ENCODE measurements at regions not wholly inside any gene's neighbourhood (a gene's known extent, or its start where the extent isn't known, plus 50 kb on each side); places are given as distances from the start of the nearest gene placed in this dataset.
"Not testable (repeated sequence)": the region's sequence is repeated elsewhere in the genome, so short reads cannot be mapped to it uniquely, and the experiment has no call there.

DNA sequence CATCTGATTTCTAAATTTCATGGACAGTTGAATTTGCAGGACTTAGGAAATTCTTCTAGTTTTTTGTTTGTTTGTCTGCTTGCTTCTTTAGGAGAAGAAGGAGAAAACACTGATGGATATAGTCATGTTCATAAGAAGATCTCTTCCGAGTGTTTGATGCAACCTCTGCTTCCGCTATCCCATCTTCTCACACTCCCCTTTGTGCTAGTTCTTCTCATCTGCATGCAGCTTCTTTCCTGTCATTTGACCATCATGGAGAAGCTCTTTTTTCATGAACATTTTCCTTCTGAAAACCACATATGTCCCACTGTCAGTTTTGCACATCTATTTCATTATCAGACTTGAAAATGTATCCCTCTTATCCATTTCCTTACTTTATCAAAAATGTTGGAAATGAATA is 346.9 kb upstream of the PRKCQ start:
- DNase-seq (ENCODE audit: low read depth in 2 of 2): no peak

DNA sequence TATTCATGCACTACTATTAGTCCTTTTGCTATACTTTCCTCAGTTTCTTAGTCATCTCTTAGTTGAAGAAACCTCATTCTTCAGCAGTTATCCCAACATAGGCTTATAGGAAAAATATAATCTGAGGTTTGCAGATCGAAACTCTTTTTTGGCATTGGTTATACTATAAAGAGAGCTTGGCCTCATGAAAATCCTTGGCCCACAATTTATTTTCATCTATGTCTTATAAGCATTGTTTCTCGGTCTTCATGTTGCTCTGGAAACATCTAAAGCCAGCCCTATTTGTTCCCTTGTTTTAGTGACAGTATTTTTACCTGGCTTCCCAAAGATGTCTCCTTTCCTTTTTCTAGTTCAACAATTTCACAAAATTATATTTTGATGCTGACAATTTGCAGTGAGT is 345.1 kb upstream of the PRKCQ start:
- DNase-seq (ENCODE audit: low read depth in 2 of 2): no peak

DNA sequence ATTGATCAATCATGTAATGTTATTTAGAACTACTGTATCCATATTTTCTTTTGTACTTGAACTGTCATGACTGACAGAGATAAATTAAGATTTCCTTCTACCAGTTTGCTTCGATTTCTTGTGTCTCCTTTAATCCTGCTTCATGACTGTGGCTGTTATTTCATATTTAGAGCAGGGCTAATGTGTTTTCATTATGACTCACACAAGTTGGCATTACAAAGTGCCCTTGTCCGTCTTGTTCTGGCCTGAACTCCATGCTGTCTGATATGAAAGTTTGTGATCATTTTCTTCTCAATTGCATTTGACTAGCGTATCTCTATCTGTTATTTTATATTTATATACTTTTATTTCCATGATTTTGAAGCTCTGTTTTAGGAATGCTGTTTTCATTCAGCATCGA is 344.1 kb upstream of the PRKCQ start:
- DNase-seq (ENCODE audit: low read depth in 2 of 2): no peak

DNA sequence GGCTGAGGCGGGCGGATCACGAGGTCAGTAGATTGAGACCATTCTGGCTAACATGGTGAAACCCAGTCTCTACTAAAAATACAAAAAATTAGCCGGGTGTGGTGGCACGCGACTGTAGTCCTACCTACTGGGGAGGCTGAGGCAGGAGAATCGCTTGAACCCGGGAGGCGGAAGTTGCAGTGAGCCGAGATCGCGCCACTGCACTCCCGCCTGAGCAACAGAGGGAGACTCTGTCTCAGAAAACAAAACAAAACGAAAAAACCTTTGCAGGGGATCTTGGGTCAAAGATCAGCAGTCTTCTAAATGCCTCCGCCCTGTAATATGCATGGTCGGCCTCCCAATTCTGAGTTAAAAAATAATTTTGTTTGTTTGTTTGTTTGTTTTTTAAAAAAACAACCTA is 340.9 kb upstream of the PRKCQ start:
- not testable (repeated sequence) for DNase-seq (ENCODE audit: low read depth in 2 of 2)

DNA sequence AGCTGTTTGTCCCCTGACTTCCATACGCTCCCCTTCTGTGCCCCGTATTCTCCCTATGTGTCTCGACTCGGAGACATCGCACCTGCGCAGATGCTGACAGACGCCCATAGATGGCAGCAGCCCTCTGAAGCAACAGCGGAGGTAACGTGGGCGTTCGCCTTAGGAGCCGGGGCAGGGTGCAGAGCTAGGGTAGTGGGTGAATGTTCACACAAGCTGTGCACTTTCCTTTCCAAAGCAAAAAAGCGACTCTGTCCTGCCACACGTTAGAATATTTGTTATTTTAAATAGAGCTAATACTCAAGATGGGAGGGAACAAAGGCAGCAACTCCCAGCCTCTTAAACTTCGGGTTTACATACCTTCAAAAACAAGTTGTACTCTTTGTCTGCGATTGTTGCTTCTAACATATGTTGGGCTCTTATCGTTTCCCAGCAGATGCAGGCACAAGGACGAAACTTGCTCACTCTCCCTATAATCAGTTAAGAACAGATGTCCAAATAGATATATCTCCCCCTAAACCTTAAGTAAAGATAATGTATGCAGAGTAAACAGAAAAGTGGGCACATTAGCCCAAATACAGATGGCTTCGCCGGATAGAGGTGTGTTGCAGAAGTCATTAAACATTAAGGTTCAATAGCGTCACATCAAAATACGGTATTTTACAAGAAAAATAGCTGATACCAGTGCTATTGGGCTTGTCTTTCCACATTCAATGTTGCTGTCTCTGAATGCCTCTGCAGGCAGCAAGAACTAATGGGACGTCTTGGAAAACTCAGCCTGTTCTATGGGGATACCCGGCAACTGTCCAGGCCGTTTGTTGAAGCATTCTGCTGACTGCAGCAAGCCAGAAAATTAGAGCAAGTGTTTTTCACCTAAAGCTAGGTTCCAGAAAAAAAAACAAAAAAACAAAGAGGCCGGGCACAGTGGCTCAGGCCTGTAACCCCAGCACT is 340.3 kb upstream of the PRKCQ start:
- DNase-seq (ENCODE audit: low read depth in 2 of 2): peak; percentile 41 to 63

DNA sequence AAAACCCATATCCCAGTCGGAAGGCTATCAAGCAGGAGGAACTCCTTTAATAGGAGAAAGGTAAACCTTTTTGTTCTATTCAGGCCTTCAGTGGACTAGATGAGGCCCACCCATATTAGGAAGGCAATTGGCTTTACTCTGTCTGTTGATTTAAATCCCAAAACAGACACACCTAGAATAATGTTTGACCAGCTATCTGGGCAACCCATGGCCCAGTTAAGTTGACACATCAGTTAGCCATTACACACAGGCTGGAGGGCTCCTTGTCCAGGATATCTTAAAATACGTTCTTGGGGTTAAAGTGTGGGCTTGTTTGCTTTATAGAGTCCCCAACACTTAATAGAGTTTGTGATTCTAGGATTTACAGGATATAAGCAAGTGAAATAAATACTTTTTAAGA is 339.0 kb upstream of the PRKCQ start:
- no peak for DNase-seq (ENCODE audit: low read depth in 2 of 2)

DNA sequence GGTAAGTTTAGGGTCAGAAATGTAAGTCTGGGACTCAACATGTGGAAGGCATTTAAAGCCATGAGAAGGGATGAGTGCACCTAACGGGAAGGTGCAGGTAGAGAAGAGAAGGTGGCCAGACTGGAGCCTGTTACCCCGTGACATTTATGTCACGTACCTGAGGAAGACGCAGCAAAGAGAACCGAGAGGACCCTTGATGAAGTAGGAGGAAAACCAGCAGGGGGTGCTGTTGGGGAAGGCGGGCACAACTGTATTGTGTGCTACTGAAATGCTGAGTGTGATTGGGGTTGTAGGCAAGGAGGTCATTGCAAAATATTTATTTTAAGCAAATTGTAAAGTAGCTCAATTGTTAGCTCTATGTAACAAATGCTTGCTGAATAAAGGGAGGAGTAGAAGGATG is 338.2 kb upstream of the PRKCQ start:
- peak; percentile 27 to 69 for DNase-seq (ENCODE audit: low read depth in 2 of 2)

DNA sequence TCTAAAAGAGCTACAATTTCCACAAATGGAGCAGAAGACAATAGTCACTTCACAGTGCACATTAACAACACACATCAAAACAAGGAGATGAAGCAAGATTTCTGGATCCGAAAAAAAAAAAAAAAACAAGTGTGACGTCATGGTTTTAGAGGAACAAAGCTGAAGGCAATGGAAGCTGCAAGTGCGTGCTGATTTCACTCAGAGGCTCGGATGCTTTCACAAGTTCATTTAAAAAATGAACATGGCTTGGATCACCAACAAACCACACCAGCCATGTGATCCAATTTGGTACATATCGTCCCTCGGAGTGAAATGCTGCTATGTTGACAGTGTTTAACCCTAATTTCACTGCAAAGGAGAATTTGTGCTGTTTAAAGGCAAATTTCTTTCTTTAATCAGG is 337.0 kb upstream of the PRKCQ start:
- DNase-seq (ENCODE audit: low read depth in 2 of 2): no peak

DNA sequence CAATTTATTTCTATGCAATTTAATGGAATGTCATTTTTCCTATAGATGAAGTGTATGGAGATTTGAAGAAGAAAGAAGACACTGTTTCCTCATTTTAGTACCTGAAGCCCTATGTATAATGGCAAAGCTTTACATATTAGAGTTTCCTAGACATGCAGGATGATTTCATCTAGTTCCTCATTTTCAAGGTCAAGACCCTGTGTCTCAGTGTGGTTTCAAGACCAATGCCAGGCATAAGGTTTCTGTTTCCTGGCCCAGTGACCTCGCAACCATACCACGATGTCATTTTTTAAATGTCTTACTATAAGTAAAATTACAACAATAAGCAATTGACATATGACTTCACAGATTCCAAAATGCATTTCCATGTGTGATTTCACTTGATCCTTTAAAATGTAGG is 336.5 kb upstream of the PRKCQ start:
- DNase-seq (ENCODE audit: low read depth in 2 of 2): no peak

DNA sequence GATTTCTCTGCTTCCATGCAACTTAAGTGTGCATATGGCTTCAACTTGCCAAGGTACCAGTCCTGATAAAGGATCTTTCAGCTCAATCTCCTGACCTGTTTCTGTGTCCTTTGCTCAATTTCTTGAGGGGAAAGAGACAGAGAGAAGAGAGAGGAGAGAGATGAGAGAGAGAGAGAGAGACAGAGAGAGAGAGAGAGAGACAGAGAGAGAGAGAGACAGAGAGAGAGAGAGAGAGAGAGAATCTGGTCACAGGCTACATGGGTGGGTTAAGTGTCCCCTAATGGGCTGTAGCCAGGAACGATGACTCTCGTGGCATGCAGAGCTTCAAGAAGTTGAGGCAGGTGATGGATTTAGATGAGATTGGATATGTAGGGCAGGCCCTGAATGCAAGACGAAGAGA is 335.2 kb upstream of the PRKCQ start:
- DNase-seq (ENCODE audit: low read depth in 2 of 2): no peak

DNA sequence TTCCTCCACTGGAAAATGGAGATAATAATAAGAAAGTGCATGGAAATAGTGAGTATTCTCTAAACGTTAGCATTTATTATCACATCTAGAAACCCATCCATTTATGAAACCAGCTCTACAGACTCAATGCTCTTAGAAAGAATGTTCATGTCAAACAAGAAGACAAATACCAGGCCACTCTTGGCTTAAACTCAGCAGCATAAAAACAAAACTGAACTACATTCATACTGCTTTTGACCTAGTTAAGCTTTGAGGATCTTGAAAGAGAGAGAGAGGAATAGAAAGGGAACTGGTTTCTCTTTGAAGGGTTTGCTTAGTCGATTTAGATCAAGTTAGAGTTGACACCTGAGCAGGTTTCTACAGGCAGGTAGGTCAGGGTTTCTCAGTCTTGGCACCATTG is 332.9 kb upstream of the PRKCQ start:
- no peak for DNase-seq (ENCODE audit: low read depth in 2 of 2)

DNA sequence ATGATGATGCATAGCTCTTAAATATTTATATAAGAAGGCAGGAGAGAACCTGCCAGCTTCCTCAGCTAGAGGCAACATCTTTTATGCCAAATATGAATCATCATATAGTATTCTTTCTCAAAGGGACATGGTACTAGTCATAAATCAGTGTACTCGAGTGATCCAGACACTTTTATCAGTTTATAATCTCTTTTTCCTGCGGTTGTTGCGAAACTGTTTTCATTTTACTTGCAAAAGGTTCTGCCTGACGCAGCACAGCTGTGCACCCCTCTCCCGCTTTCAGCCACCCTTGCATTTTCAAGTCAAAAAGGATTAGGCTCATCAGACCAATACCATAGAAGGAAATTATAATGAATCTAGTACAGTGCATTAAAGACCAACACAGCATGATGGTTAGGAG is 332.3 kb upstream of the PRKCQ start:
- no peak for DNase-seq (ENCODE audit: low read depth in 2 of 2)

DNA sequence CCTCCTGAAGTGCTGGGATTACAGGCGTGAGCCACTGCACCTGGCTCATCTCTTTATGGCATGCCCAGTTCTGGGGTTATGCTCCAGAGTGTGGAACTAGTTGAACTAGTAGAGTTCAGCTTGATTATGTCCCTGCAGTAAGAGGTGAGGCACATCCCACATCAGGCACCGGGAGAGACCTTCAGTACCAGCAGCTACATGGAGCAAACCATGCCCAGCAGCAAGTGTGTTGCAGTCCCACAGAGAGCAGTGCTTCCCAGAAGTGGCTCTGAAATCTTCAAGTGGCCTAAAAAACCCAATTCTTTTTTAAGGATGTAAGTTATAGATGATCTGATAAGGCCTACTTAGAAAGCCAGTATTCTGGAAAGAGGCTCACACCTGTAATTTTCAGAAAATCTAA is 331.9 kb upstream of the PRKCQ start:
- no peak for DNase-seq (ENCODE audit: low read depth in 2 of 2)

DNA sequence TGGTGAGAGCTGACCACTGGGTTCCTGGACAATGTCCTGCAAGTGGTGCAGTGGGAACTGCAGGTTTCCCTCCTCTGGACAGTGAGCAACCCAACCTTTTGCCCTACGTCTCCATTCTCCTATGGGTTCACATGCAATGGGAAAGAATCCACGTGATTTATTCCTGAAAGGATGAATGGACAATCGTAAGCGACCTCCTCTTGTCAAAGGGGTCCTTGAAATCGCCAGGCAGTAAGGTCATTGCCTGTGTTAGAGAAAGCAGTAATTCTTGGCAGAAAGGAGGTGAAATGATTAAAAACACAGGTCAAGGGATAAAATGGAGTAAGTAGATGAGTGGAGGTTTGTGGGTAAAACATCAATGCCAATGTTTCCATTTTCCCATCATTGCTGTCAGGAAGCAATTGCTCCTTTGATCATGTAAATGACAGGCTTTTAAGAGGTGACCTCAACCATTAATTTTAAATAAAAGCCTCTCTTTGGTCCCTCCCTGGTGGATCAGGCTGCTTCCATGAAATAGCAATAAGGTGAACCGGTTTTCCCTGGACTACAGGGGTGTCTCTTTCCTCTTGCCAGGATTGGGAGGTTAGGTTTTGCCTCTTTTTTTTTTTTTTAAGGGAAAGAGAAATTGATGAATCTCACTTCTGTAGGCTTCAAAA is 330.0 kb upstream of the PRKCQ start:
- DNase-seq (ENCODE audit: low read depth in 2 of 2): no peak

DNA sequence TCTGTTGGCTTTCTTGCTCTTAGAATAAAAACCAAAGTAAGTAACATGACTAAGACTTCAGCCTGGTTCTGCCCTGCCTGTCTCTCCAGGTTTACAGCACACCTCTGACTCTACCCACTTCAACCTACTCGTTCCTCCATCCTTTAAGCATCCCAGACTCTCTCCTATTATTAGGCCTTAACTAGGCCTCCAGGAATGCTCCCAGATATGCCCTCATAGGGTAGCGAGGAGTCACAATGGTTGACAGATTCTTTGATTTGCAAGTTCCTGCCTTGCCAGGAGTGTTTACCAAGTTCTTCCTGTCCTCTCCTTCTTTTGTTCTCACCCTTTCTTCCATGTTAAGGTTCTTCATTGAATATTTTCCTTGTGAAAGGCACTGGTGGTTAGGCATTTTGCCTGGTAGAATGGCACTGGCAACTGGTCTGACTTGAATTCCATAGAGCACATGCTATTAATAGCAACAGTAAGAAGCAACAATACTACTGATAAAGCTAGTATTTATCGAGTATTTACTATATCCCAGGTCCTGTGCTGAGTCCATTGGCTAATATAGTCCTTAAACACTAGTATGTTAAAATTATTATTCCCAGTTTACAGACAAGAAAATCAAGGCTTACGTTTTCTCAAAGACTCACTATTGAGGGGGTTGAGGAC is 327.9 kb upstream of the PRKCQ start:
- DNase-seq (ENCODE audit: low read depth in 2 of 2): no peak

DNA sequence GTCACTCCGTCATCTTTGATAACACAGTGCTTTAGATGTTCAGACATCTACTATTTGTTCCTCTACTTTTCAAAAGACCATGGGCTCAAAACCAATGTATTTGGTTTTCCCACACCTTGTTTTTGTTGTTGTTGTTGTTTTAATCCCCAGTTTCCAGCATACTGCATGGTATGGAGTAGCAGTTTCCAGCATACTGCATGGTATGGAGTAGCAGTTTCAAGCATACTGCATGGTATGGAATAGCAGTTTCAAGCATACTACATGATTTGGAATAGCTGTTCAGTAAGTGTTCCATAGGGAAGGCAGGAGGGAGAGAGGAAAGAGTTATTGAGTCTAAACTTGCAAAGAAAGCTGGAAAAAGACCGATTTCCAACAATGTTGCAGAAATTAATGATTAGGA is 314.3 kb upstream of the PRKCQ start:
- DNase-seq (ENCODE audit: low read depth in 2 of 2): no peak

DNA sequence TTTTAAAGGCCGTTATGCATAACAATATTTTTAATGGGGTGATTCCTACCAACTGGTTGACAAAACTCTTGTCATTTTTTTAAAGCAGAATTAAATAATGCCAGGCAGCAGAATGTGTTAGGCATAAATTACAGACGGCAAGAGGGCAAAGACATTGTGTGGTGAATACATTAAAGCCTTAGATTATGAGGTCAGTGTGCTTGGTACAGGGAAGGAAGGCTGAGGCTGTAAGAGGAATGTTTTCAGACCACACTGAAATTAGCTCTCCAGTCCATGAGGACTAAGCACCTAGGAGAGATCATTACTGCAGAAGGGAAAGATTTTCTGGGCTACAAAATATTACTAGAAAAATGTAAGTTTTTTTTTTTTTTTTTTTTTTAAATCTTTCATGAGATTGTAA is 312.8 kb upstream of the PRKCQ start:
- DNase-seq (ENCODE audit: low read depth in 2 of 2): no peak

DNA sequence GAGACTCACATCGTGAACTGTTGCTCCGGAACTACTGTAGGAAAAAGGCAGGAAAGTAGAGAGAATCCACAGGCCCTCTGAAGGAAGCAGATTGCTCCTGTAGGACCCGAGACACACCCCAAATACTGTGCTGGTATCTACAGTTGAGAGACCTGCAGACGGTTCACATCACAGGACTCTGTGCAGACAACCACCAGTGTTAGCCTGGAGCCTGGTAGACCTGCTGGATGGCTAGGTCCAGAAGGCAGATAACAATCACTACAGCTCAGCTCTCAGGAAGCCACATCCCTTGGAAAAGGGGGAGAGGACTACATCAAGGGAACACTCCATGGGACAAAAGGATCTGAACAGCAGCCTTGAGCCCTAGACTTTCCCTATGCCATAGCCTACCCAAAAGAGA is 311.8 kb upstream of the PRKCQ start:
- DNase-seq (ENCODE audit: low read depth in 2 of 2): no peak

DNA sequence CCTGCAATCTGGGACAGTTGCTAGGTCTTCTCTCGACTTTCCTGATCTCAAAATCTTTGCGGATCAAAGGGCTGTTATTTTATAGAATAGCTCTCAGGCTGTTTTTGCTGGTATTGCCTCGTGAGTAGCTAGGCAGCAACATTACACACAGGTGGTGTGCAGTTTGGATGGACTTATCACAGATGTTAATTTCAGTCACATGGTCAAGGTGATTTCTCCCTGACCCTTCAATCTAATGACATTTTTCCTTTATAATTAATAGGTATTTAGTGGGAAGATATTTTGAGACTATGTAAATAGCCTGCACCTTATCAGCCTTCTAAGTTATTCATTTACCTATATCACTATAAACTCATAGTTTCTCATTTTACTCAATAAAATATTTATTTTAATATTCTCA is 309.6 kb upstream of the PRKCQ start:
- no peak for DNase-seq (ENCODE audit: low read depth in 2 of 2)

DNA sequence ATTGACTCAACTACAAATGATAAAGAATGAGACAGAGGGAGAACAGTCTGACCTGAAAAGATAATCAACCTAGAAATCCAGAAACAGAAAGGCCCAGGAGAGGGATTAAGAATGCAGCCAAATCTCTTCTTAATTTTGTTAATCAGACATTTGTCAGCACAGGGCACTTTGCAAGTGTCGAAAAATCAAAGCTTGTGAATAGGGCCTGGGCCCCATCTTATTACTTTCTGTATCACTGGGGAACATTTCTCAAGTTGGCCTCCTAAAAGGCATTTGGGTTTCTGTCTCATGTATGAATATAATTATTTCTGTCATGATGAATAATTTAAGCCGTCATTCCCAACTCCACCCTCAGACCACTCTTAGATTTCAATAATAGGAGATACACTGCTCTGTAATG is 308.4 kb upstream of the PRKCQ start:
- no peak for DNase-seq (ENCODE audit: low read depth in 2 of 2)

DNA sequence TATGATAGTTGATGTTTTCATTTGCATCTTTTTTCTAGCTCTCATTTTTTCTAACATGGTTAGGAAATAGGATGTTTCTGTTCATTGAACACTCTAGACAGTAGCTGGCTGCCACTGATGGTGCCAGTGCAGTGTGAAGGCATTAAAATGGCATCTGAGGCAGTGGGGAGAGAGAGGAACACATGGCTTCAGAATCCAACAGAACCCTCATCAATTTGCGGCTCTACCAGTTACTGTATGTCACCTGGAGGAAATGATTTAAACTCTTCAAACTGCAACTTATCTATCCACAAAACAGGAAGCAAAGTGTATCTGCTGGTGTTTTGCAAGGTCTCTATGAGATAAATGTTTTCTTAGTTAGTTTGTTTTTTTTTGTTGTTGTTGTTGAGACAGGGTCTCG is 305.2 kb upstream of the PRKCQ start:
- DNase-seq (ENCODE audit: low read depth in 2 of 2): no peak

DNA sequence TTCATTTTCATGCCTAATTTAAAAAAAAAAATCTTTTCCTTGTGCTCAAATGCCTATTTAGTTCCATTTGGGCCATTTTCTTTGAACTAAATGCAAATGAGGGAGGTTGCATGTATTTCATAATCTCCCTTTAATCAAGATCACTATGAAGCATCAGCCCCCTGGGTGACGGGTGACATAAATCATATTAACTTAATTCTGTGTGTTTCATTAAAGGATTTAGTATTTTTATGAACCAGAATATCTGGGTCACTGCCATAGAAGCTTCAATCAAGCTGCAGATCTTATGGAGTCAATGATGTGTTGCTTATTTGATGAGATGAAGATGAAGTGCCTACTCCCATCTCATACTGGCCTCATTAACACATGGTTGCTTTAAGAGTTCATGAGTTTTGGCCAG is 301.9 kb upstream of the PRKCQ start:
- no peak for DNase-seq (ENCODE audit: low read depth in 2 of 2)

Measured in stimulated activated CD4-positive, alpha-beta T cell treated with anti-CD3 and anti-CD28 coated beads, Interleukin-1b, Interleukin-23, amount 100 ng/mL, for 1 hour (primary cell).